ENCODE measurements at regions not wholly inside any gene's neighbourhood (a gene's known extent, or its start where the extent isn't known, plus 50 kb on each side); places are given as distances from the start of the nearest gene placed in this dataset.
"Not testable (repeated sequence)": the region's sequence is repeated elsewhere in the genome, so short reads cannot be mapped to it uniquely, and the experiment has no call there.

- no peaks in the 10 kb centered on the region for H3K27me3 ChIP-seq
- H3K9me3 ChIP-seq: no peaks in the 10 kb centered on the region
- H3K27ac ChIP-seq: no peak overlapping the region
- intact Hi-C loops (cut with DNase I; ENCODE audit: low total_unique reads): no loop called here
- H3K4me3 ChIP-seq: no peak overlapping the region
- H3K4me1 ChIP-seq: no peaks in the 10 kb centered on the region
- no peak for DNase-seq
- TF ChIP-seq CTCF (IDR thresholded peaks at IDR 0.05): no peak
- TF ChIP-seq POLR2A (IDR thresholded peaks at IDR 0.05): no peak
- H3K36me3 ChIP-seq: no peaks in the 10 kb centered on the region
These were observed 166.0 kb downstream of the TMEM47 start for GRCh38 chrX:34491126-34491525.

GRCh38 chrX:34487364-34487763 lies 169.7 kb downstream of the TMEM47 start:
- H3K27me3 ChIP-seq: no peaks in the 10 kb centered on the region
- DNase-seq: no peak
- no peak overlapping the region for H3K4me3 ChIP-seq
- no peak overlapping the region for H3K27ac ChIP-seq
- TF ChIP-seq POLR2A (IDR thresholded peaks at IDR 0.05): no peak
- TF ChIP-seq CTCF (IDR thresholded peaks at IDR 0.05): no peak
- H3K9me3 ChIP-seq: no peaks in the 10 kb centered on the region
- intact Hi-C loops (cut with DNase I; ENCODE audit: low total_unique reads): no loop called here
- no peaks in the 10 kb centered on the region for H3K4me1 ChIP-seq
- H3K36me3 ChIP-seq: no peaks in the 10 kb centered on the region

GRCh38 chrX:34483980-34484379 lies 173.1 kb downstream of the TMEM47 start:
- no peak for DNase-seq
- Histone ChIP-seq H3K36me3 (no peaks in the 10 kb centered on the region), H3K27ac (no peak overlapping the region), H3K4me3 (no peak overlapping the region), H3K9me3 (no peaks in the 10 kb centered on the region), H3K27me3 (no peaks in the 10 kb centered on the region), H3K4me1 (no peaks in the 10 kb centered on the region)
- TF ChIP-seq POLR2A (IDR thresholded peaks at IDR 0.05): no peak
- no peak for TF ChIP-seq CTCF (IDR thresholded peaks at IDR 0.05)
- intact Hi-C loops (cut with DNase I; ENCODE audit: low total_unique reads): no loop called here

GRCh38 chrX:34470507-34470906 lies 186.6 kb downstream of the TMEM47 start:
- intact Hi-C loops (cut with DNase I; ENCODE audit: low total_unique reads): no loop called here
- Histone ChIP-seq H3K4me3 (no peak overlapping the region), H3K36me3 (no peaks in the 10 kb centered on the region), H3K4me1 (no peaks in the 10 kb centered on the region), H3K27ac (no peak overlapping the region), H3K9me3 (no peaks in the 10 kb centered on the region), H3K27me3 (peaks cover 0 to 8% of the 10 kb centered on the region in 2 donors)
- no peak for TF ChIP-seq CTCF (IDR thresholded peaks at IDR 0.05)
- TF ChIP-seq POLR2A (IDR thresholded peaks at IDR 0.05): no peak
- no peak for DNase-seq

GRCh38 chrX:34467437-34467836 lies 189.6 kb downstream of the TMEM47 start:
- no peak overlapping the region for H3K4me3 ChIP-seq
- H3K4me1 ChIP-seq: no peaks in the 10 kb centered on the region
- H3K9me3 ChIP-seq: no peaks in the 10 kb centered on the region
- H3K36me3 ChIP-seq: no peaks in the 10 kb centered on the region
- no peaks in the 10 kb centered on the region for H3K27me3 ChIP-seq
- intact Hi-C loops (cut with DNase I; ENCODE audit: low total_unique reads): no loop called here
- TF ChIP-seq POLR2A (IDR thresholded peaks at IDR 0.05) (no peak), CTCF (IDR thresholded peaks at IDR 0.05) (no peak)
- DNase-seq: no peak
- H3K27ac ChIP-seq: no peak overlapping the region

- H3K4me3 ChIP-seq; H3K4me1 ChIP-seq; DNase-seq; intact Hi-C loops (cut with DNase I; ENCODE audit: low total_unique reads); H3K27me3 ChIP-seq; H3K9me3 ChIP-seq; H3K27ac ChIP-seq; H3K36me3 ChIP-seq: not testable (repeated sequence)
These were observed 193.9 kb downstream of the TMEM47 start for GRCh38 chrX:34463220-34463619.

GRCh38 chrX:34457850-34458249 lies 199.2 kb downstream of the TMEM47 start:
- H3K27ac ChIP-seq; H3K36me3 ChIP-seq; DNase-seq; H3K4me1 ChIP-seq; H3K27me3 ChIP-seq; H3K4me3 ChIP-seq; H3K9me3 ChIP-seq; intact Hi-C loops (cut with DNase I; ENCODE audit: low total_unique reads): not testable (repeated sequence)

All from uterus (tissue), 3 donors.